IPS DF 4.7 (cell line): ENCODE measurements at regions not wholly inside any gene's neighbourhood (a gene's known extent, or its start where the extent isn't known, plus 50 kb on each side); places are given as distances from the start of the nearest gene placed in this dataset.
"Not testable (repeated sequence)": the region's sequence is repeated elsewhere in the genome, so short reads cannot be mapped to it uniquely, and the experiment has no call there.

Experiments used
- DNase-seq: peaks from one replicate; pipeline ENCODE4 v3.0.0-alpha.2; 2013; ENCODE audit warnings: low spot score; ENCODE audit errors: extremely low read depth

DNA sequence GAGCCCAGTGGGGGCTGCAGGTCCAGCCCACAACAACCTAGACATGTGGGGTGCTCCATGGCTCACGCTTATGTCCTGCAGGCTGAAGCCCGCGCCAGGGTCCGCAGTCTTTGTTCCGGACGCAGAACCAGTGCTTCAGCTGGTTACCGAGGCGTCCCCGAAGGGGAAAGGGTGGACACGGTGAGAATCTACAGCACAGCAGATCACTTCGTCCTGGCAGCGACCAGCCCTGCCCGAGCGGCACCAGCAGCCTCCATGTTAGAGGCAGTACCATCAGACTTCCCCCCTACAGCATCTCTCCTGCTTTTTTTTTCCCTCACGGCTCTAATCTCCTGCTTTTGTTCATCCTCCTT lies 1736.4 kb downstream of the TP53TG3F start:
- DNase-seq, result no peak

DNA sequence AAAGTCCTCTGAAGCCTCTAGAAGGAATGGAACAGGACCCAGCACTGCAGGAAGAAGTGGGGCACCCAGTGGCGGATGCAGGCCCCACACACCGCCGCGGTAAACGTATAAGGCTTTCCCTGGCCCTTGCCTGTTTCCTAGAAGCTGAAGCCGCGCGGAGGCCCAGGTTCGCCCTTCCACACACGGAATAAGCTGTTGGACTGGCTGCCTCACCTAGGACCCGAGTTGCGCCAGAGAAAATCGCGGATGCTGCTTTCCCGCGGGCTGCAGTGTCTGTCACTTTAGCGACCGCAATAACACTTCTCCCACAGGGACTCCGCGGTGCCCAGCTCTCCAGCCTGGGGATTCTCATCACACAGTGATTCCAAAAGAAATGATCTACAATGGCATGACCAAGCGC lies 1736.9 kb downstream of the TP53TG3F start:
- no peak for DNase-seq

DNA sequence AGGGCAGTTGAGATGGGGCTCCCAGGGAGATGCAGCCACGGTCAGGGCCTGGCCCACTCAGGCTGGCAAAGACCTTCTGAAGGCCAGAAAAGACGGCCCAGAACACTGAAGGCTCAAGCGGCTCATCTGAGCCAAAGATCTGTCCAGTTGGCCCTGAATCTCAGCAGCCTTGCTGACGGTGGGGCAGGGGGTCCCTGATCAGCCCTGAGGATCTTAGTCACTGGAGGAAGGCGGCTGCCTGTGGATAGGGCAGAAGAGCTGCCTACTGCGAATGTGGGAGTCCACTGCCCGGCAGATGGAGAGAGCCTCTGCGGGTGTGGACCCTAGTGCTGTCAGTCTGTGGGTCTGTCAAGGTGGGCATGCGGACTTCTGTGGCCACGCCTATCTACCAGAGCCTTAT lies 1738.2 kb downstream of the TP53TG3F start:
- no peak for DNase-seq

DNA sequence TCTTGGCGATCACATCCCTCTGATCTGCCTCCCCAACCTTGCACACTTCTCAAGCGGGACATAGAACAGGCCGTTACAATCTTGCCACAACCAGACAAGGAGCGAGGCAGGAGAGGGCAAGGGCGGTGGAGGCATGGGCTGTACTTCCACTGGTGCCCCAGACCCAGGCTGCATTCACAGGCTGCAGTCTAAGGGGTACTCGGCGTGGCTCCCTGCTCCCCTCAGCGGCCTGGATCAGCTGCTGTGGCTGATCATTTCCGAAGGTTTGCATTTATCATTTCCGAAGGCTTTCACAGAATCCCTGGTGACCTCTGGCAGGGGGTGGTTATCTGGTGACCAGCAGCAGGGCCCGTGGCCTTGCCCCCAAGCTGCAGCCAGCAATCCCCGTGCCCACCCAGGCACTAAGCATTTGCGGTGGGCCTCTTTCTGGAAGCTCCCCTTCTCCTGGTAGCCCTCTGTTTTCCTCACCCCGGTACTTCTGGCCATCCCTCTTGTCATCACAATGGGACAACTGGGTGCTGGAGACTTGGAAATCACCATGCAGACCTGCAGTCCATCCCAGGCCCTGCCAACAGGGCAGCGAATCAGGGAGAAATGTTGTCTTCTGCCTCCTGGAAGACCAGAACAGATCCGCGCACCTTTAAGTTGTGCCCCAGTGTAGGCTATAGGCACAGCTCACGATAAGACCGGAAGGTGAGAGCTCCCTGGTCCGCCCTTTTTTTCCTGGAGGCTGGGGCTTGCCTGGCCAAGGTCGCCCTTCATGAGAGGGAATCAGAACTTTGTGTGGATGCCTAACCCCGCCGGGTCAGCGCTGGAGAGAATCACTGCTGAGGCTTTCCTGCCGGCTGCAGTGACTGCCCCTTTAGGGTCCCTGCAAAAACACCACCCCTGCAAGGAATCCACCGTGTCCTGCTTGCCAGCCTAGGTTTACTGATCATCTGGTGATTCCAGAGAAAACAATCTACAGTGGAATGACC lies 1739.1 kb downstream of the TP53TG3F start:
- no peak for DNase-seq

DNA sequence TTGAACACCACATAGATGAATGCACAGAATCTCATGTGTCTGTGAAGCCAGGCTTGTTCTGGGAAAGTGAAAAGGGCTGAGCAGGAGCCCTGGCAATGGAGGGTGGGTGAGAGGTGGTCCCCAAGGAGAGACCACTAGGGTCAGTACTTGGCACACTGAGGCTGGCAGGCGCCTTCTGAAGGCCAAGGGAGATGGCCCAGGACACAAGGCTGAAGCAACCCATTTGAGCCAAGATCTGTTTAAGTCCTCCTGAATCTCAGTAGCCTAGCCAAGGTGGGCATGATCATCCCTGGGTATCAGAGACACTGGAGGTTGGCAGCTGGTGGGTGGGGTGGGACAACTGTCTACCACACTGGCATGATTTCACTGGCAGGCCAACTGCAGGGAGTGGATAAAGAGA lies 1741.2 kb downstream of the TP53TG3F start:
- no peak for DNase-seq

DNA sequence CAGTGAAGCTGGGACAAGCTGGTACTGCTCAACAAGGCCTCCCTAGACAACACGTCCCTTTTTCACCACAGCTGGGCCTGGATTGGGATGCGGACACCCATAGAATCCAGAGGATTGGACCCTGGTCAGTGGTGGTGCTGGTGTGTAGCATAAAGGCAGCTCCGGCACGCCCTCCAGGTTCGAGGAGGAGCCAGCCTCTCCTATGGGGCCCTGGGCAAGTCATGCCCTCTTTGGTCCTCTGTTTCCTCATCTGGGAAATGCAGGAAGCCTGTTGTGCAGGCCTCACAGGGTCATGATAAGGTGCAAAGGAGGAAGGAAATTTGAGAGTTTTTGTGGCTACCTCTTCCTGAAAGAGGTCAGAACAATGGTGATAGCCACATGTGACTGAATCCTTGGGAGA lies 1741.7 kb downstream of the TP53TG3F start:
- DNase-seq, result no peak

DNA sequence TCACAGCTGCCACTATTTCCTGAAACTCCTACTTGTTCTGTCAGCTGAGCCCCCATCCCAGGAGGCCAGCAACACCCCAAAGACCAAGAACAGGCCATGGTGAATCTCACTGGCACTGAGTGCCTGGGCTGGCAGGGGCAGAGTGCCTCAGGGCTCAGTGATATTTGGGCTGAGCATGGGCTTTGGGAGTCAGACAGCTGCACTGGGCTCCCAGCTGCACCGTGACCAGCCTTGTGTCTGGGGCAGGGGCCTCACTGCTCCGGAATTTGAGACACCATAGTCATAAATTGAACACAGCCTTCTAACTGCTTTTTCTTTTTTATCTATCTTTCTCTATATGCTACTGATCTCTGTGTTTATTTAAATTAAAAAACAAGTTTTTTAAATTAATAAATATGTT lies 1744.2 kb downstream of the TP53TG3F start:
- no peak for DNase-seq

DNA sequence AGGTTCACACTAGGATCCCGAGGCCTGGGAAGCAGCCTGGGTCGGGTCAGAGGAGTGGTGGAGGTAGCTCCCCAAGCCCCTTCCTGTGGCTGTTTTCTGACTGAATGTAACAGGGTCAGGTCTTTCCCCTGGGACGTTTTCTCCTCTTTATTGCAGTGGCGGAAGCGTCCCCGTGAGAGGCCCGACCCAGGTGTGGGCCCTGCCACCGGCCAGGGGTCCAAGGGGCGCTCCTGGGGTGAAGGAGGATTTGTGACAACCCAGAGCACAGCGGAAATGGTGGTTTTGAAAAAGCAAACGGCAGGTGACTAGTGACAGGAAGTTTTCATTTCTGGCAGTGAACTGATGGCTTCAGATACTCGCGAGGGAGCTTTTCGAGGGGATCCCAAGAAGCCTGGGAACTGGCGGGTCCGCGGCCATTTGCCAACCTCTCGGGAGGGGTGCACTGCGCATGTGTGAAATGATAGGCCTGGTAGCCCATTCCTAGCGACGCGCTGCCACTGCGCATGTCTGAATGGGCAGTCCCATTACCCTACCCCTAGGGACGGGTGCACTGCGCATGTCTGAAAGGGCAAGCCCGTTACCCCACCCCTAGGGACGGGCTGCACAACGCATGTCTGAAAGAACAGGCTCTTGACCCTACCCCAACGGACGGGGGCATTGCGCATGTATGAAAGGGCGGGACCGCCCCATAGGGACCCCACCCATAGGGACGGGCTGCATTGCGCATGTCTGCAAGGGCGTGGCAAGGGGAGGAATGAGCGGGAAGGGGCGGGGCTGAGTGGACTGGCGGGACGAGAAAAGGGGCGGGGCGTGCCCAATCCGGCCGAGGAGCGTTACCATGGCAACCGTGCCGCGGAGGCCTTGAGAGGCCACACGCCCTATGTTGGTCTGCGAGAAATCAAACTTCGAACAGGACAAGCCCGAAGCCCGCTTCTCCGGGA lies 1747.9 kb downstream of the TP53TG3F start:
- DNase-seq, result no peak

DNA sequence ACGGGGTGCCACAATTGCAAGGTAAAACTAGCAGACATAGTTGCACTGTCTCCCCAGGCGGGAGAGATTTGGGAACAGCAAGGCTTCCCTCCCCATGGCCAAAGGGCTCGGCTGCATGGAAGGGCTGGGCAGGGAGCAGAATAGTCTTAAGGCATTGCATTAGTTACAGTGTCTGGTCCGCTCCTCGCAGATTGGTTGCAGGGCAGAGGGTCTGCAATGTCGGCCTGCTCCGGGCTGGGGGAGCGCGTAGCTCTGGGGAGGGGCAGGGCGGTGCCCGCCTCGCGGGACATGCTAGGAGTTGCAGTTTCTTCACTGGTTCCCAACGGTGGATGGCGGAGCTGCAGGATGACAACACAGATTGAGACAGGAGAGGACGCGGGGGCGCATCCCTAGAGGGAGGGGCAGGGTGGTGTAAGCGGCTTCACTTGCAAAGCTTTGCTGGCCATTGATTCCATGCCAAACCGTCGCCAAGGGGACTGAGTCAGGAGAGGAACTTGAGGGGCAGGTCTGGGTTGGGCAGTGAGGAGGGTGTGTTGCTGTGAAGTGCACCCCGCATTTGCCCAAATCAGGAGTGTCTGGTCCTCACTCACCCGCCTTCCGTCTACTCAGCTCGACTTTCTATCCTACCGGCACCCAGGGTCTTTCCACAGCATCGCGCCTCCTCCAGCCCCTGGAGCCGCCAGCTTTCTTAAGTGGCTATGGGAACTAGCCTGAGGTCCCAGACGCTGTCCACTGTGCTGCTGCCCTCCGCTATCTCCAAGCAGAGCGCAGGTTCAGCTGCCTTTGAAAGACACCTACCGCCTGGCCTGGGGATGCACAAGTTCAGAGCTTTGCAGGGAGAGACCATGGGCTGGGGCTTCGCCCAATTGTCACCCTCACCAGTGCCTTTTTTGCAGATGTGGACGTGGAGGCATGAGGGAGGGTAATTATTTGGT lies 1748.9 kb downstream of the TP53TG3F start:
- no peak for DNase-seq

DNA sequence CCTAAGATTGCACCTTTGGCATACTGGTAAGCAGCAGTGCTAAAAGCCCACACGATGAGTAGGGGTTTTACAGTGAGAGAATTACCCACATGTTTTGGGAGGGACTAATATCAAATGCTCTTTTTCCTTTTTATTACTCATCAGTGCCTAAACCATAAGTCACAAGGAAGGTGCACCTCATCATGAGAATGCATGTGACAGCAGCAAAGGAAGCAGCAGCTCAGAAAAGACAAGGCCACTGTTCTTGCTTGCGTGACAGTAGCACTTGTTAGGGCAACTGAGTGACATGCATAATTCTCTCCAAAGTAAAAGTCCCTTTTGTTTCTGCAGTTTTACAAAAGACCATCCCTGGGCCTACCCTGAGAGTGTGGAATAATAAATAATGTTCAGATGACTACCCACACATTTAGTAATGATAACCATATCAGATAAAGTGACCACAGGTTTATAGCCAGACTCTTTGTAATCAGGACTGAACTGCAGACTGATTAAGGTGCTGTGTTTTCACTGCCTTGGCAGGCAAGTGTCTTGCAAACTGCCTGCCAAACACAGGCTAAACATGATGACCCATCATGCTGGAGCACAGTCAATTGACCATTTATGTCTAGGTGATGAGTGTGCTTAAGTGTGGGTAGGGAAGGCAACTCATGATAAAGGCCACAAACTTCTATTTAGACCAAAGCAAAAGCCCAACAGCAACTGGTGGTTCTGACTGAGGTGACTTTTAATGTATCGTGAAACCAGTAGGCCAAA lies 1751.4 kb downstream of the TP53TG3F start:
- DNase-seq, result no peak

DNA sequence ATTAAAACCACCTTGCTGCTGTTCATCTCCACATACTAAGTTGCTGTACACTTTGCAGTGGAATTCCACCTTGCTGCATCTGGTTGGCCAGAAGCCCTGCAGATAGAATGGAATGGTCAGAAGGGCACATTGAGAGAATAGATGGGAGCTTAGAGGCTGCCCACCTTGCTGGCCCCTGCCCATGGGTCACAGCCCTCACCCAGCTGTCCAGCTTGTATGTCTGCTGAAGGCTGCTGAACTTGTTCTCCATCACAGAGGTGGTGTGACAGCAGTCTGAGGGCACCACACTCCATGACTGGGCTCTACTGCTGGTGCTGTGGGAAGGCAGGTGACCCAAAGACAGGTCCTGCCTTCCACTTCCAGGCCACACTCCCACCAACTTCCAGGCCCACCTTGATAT lies 1755.4 kb downstream of the TP53TG3F start:
- DNase-seq, result no peak

DNA sequence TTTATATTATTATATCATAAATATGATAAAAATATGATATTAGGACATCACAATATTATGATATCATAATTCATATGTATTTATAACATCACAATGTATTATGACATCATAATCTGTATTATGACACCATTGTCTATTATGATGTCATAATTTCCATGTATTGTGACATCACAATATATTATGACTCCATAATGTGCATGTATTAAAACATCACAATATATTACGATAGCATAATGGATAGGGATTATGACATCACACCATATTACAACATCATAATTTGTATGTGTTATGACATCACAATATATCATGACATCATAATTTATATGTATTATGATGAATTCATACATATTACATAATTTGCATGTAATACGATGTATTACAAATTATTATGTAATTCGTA lies 1755.9 kb downstream of the TP53TG3F start:
- DNase-seq, result no peak

DNA sequence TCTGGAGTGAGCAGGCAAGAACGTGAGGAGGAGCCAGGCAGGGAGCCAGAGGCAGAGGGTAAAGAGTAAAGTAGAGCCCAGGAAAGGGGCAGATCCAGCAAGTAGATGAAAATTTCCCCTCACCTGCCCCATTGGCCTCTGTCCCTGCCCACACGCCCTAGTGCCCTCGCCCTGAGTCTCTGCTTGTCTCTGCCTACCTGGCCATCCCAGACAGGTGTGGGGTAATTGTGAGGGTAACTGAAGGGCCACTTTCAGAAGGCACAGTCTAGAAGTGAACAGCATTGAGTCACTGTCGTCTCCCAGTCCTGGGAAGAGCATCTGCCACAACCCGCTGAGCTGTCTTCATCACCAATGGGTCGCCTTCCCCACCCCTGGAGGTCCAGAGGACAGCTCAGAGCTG lies 1756.8 kb downstream of the TP53TG3F start:
- not testable (repeated sequence) for DNase-seq

DNA sequence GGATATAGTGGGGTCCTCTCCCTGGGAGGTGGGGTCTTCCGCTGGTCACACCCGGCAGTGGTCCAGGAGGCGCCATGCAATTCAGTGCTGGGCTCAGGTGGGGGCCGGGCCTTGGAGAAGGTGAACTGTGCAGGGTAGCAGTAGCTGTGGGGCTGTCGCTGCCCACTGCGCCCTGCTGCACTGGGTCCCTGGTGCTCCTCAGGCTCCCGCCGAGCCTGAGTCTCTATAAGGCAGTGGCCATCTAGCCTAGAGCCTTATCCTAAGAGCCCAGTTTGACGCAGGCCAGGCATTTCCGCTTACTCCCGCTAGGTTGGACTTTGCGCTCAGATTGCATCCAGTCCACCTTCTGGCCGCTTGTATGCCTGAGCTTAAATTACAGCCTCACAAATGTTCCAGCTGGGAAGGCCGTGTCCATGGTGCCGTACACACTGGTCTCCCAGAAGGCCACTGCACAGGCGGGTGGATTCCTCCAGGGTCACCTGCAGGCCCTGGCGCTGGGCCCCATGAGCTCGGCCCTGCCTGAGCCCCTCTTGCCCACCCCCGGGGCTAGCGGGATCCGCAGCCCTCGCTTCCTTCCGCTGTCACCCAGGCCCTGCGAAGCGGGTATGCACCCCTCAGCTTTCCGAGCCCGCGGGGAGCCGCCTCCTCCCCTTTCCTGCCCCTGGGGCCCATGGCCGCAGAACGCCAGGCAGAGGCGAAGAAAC lies 1762.2 kb downstream of the TP53TG3F start:
- no peak for DNase-seq

DNA sequence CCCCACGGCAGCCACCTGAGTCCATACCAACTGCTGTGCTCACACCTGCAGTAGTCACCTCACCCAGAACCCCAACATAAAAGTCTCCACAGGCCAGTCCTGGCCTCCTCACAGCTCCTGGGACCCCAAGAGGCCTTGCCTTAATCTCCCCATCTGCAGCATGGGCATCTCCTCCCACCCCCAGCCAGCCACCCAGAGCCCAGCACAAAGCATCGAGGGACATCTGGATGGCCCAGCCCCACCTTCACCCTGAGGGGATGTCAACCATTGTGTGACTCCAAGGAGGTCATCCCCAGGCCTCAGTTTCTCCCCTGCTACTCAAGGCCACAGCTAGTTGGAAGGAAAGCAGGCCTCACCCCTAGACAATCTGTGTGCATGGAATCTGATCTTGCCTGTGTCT lies 1775.3 kb downstream of the TP53TG3F start:
- DNase-seq, result no peak

DNA sequence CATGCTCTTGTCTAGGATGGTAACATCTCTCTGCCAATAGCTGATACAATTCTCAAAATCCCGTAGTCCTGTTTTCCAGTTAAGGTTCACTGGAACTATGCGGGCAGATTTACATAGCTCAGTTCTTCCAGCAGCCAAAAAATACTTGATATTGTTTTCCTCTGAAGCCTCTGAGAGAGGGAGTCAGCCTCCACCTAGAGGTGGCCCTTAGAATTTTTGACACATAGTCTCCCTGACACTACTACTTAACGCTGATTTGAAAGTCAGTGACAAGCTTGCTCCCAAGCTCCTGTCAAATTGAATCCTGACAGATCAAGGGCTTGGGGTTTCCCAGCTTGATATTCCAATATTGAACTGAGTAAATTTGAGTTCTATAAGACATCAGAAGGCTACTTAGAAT lies 1780.1 kb downstream of the TP53TG3F start:
- no peak for DNase-seq

DNA sequence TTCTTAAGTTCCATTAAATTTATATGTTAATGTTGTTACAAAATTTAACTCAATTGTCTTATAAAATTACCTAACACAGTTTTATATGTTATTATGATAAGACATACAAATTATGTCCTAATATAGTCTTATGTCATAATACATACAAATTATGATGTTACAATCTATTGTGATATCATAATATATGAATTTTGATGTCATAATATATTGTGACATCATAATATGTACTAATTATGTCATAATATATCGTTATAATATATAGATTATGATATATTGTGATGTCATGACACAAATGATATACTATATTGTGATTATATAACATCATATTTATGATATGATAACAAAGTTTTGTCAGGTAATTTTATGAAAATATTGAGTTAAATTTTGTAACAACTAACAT lies 1789.6 kb downstream of the TP53TG3F start:
- no peak for DNase-seq

DNA sequence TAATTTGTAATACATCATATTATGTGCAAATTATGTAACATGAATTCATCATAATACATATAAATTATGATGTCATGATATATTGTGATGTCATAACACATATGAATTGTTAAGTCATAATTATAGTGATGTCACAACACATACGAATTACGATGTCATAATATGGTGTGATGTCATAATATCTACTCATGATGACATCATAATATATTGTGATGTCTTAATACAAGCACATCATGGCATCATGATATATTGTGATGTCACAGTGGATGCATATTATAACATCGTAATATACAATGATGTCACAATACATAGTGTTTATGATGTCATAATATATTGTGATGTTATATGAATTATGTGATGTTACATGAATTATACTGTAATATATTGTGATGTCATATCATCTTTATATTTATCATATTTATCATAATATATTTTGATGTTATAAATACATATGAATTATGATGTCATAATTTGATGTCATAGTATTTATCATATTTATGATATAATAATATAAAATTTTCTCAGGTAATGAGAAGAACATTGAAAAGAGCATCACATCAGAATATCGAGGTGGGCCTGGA lies 1793.0 kb downstream of the TP53TG3F start:
- no peak for DNase-seq

DNA sequence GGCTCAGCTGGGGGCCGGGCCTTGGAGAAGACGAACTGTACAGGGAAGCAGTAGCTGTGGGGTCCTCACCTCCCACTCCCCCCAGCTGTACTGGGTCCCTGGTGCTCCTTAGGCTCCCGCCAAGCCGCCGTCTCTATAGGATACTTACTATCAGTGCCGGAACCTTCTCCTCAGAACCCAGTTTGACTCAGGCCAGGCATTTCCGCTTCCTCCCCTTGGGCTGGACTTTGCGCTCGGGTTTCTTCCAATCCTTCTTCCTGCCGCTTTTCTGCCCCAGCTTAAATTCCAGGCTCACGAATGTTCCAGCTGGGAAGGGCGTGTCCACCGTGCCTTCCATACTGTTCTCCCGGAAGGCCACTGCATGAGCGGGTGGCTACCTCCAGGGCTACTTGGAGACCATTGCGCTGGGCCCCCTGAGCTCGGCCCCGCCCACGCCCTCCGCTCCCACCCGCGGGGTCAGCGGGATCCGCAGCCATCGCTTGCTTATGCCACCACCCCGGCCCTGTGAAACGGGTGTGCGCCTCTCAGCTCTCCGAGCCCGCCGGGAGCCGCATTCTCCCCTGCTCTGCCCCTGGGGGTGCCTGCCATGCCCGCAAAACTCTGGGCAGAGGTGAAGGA lies 1795.9 kb downstream of the TP53TG3F start:
- DNase-seq, result no peak
